ENCODE measurements at regions not wholly inside any gene's neighbourhood (a gene's known extent, or its start where the extent isn't known, plus 50 kb on each side); places are given as distances from the start of the nearest gene placed in this dataset.

DNA sequence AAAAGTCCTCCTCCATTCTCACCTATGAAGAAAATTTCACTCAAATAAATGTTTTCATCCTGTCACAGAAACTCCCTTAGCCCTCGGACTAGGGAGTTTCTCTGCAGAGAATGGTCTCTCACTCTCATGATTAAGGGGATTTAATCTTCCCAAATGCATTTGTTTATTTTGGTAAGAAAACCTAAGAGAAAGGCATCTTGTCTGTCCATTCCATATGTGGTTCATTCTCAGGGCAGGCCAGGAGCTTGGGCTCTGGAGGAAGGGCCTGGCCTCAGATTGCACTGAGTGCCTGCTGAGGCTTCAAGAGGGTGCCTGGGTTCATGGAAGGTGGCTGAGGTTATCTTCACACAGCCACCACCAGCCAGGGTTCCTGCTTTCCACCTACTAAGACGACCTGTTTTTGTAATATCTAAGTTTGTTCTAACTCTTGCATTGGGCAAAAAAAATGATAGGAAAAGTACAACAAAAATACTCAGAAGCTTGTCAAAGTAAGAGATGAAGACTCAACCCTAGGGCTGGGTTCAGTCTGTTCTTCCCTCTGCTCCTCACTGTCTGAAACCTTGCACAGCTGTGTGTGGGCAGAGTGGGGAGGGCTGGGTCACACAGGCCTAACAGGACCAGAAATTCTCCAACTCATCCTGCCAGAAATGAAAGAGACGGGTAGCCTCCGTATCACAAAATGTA lies 186.7 kb downstream of the CXCL12 start:
- no peak for TF ChIP-seq TCF4 (CRISPR knock-in tag; IDR thresholded peaks at IDR 0.05; ENCODE audit: borderline replicate concordance)
- no peak for TF ChIP-seq BACH2 (CRISPR knock-in tag; IDR thresholded peaks at IDR 0.05; ENCODE audit: borderline replicate concordance)
- no peak for TF ChIP-seq ESRRG (CRISPR knock-in tag; IDR thresholded peaks at IDR 0.05)
- TF ChIP-seq ISL1 (CRISPR knock-in tag; IDR thresholded peaks at IDR 0.05) = no peak

All from SK-N-SH treated with all-trans-retinoic acid at 6 μM for 48 hours (cell line).